ENCODE measurements at regions not wholly inside any gene's neighbourhood (a gene's known extent, or its start where the extent isn't known, plus 50 kb on each side); places are given as distances from the start of the nearest gene placed in this dataset.

DNA sequence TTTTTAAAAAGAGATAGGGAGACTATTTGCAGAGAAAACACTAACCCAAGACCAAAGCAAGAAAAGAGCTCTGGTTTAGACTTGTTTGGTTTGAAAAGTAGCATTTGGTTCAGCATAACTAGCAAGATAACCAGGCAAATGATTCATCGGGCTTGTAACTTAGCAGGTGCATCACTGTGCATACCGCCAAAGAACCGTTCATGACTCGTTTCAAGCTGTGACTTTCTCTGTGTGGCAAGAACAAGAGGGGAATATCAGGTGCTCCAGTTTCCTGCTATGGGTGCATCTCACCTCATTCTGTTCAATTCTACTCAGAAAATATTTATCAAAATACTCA, 244.9 kb downstream of the ETAA1 start:
- no peak for TF ChIP-seq CTCF (IDR thresholded peaks at IDR 0.05; ENCODE audit: insufficient read depth, low read depth, low read length, missing control alignments)
- DNase-seq (ENCODE audit: low read depth): peak; percentile 69
- no peak overlapping the region for H3K4me3 ChIP-seq (ENCODE audit: low read length)

DNA sequence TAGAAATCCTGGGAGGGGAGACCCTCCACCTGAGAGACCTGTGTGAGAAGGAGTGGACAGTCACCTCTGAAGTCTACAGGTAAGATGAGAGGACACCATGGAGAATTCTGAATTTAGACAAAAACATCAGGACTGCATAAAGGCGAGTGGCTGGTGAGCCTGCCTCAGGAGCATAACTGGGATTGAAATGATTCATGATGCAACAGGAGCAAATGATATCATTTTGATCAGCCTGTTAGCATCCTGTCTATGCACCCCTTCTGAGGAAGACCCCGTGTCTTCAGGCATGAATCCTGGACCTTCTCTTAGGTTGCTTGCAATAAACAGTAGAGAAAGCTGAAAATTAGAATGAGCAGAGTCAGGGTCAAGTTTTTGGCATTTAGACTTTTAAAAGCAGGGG, 245.8 kb downstream of the ETAA1 start:
- DNase-seq (ENCODE audit: low read depth): no peak
- no peak for TF ChIP-seq CTCF (IDR thresholded peaks at IDR 0.05; ENCODE audit: insufficient read depth, low read depth, low read length, missing control alignments)
- no peak overlapping the region for H3K4me3 ChIP-seq (ENCODE audit: low read length)

DNA sequence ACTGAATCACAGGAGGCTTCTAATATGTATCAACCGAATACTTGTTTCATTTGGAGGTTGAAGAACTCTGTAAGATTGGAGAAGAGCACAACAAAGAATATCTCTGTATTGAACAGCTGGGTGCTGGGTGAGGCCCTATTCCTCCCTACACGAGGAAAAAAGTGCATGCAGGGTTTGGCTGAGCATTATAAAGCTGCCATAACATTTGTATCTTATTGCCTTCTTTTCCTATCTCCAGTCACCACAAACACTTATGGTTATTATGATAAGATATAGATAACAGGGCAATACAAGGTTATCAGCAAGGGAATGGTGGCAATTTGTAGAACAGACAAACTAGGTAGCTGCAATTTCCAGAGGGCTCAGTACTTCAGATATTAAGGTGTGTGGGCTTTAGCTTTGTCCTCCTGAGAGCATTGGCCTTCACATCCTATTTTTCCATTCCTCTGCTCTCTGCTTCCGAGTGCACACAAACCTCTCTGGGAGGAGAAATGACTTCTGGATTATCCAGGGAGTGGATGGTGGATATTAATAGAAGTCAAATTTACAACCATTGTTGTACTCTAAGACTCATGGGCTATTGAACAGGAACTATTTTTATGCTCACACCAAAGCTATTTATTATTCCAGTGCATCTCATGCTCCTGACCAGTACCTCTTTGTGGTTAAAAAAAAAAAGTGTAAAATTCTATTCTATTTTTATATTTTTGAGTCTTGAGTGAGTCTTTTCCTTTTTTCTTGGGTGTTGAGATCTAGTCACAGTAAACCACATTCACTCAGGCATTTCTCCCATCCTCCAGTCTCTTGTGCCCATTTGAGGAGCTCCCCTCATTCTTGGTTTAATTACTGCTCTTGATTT, 248.4 kb downstream of the ETAA1 start:
- no peak for DNase-seq (ENCODE audit: low read depth)
- H3K4me3 ChIP-seq (ENCODE audit: low read length): no peak overlapping the region
- no peak for TF ChIP-seq CTCF (IDR thresholded peaks at IDR 0.05; ENCODE audit: insufficient read depth, low read depth, low read length, missing control alignments)

DNA sequence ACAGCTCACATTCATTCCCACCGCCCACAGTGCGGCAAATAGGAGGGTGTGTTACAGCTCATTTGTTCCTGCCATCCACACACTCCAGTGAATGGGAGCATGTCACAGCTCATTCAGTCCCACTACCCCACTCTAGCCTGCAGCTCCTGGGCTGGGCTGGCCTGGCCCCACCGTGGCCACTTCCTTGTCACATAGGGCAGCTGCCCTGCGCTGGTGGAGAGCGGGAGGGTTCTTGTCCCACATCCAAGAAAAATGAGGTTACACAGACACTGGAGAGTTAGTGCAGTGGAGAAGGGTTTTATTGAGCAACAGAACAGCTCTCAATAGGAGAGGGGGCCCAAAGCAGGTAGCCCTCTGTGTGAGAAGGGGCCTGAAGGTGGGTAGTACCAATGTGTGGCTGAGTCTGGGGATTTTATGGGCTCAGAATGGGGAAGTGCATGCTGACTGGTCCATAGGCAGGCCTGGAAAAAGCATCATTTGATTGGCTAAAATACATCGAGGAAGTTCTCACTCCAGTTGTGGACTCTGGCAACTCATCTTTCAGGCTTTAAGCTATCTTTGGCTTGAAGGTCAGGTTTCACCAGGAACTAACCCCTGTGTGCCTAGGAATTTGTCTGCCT, 249.7 kb downstream of the ETAA1 start:
- H3K4me3 ChIP-seq (ENCODE audit: low read length): no peak overlapping the region
- no peak for DNase-seq (ENCODE audit: low read depth)
- no peak for TF ChIP-seq CTCF (IDR thresholded peaks at IDR 0.05; ENCODE audit: insufficient read depth, low read depth, low read length, missing control alignments)

DNA sequence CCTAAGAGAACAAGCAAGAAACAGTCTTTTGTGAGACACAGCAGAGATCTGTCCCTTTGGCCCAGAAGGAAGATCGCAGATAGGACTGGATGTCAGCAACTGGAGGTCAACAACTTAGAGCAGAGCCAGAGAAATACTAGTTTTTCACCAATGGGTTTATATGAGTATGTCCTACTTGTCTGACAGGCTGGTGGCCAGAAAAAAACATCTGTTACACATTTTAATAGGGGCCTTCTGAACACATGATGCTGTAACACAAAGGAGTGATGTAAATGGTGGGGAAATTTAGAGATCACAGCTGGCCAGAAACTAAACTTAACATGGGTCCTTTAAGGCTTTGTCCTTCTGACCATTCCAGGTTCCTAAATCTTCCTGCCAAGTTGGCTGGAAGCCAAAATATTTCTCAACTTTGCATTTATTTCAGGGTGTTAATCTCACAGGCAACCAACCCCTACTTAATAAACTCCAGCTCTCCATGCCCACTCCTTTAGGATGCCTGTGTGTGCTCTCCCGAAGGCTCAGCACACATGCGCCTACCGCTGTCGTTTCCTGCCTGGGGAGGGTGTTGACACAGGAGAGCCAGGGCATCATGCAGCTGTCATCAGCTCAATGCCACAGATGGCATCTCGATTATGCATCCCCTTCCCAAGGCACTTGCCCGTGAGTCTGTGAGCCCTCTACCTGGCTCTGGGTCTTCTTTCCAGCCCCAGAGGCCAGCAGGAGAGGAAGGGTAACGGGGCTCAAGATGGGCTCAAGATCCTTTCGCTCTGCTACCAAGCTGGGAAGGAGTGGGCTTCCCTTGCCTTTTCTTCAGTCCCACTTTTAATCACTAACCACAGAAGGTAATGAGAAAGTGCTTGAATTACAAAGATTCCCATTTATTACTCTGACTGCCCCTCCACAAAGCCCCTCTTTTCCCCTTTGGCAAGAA, 252.5 kb downstream of the ETAA1 start:
- TF ChIP-seq CTCF (IDR thresholded peaks at IDR 0.05; ENCODE audit: insufficient read depth, low read depth, low read length, missing control alignments): no peak
- peak; percentile 27 for DNase-seq (ENCODE audit: low read depth)
- no peak overlapping the region for H3K4me3 ChIP-seq (ENCODE audit: low read length)

GRCh38 chr2:67650291-67651133, 253.4 kb downstream of the ETAA1 start:
- DNase-seq (ENCODE audit: low read depth): peak; percentile 91
- H3K4me3 ChIP-seq (ENCODE audit: low read length): no peak overlapping the region
- TF ChIP-seq CTCF (IDR thresholded peaks at IDR 0.05; ENCODE audit: insufficient read depth, low read depth, low read length, missing control alignments): peak; percentile 76
